Activated naive CD4-positive, alpha-beta T cell treated with anti-CD3 and anti-CD28 coated beads, Interleukin-2, amount 50 U/mL, for 16 hours (primary cell): ENCODE measurements at regions not wholly inside any gene's neighbourhood (a gene's known extent, or its start where the extent isn't known, plus 50 kb on each side); places are given as distances from the start of the nearest gene placed in this dataset.

Experiments
- DNase-seq: peaks from one replicate; pipeline ENCODE4 v3.0.0-alpha.2; 2020

DNA sequence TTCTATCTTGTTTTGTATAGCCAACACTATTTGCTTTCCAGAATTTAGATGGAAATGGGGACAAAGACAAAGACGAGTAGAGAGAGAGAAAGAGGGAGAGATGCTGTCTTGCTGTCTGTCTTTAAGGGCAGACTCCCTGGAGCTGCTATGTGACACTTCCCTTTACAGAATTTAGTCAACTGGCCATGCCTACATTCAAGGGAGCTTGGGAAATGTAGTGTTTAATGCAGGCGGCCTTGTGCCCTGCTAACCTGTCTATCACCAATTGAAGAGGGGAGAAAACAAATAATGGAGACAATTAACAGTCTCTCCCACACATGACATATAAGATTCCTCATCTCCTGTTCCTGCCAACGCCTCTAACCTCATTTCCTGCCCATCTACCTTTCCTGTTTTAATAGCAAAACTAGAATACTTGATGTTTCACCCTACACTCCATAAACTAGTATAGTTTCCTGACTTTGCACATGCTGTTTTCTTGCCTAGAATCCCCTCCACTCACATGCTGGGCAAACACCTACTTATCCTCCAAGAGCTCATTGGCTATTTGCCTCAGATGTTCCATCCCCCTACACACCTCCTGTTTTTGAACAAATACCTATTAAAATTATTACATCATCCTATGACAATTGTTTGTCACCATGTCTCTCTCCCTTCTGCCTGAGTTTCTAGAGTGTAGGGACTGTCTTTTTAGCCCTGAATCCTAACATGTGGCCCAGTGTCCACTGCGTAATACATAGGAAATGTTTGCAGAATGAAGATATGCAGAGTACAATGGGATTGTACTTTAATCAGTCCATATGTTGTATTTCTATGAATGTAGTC is 117.2 kb downstream of the SLC25A24 start:
- peak; percentile 29 for DNase-seq

DNA sequence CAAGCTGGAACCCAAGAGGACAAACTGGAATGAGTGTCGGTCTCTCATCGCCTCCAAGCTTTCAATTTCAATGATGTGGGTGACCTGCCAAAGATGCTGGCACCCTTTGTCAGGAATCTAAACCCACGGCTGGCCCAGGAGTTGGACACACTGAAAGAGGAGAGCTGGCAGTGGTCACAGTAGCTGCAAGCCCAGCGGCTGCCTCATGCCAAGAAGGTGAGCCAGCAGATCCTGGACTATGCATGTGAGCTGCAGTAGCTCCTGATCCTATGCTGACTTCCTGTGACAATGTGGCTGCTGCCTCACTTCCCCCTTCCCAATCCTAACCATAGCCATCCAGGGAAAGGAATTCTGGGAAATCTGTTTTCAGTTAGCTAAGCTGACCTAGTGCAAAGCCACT is 117.0 kb upstream of the VAV3 start:
- no peak for DNase-seq

DNA sequence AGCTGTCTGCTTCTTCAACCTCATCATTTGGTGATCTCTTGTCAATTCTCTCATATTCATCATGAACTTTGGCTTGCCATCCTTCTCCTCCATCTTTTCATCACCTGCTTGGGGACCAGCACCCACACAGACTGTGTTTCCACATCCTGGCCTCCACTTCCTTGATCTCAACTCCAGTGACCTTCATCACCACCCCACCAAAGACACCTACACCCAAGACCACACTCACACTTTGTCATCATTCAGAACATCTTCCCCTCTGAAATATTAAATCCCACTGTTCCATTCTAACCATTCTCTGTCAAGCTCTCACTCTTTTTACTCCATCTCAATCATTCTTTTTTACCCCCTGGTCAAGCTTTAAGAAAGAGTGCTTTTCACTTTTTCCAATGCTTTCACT is 115.5 kb upstream of the VAV3 start:
- no peak for DNase-seq

GRCh38 chr1:108079440-108080025 is 114.6 kb upstream of the VAV3 start:
- peak; percentile 40 for DNase-seq

DNA sequence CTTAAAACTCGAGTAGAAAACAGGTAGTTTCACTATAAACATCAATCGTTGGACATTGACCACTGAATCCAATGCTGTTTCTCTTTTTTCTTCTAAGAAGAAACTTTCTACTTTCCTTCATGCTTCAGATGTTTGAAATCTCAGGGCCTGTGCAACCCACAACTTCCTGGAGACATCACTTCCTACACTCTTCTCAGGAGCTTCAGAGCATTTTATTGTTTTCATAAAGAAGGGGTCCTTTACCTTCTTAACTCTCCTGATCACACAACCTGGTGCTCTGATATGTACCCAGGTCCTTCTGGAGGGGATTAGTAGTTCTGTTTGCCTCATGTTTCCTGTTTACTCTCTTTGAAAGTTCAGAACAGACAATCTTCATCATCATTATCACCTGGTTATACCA is 113.0 kb upstream of the VAV3 start:
- no peak for DNase-seq

- no peak for DNase-seq
These were observed 110.1 kb upstream of the VAV3 start for GRCh38 chr1:108075055-108075454.

- no peak for DNase-seq
These were observed 107.8 kb upstream of the VAV3 start for GRCh38 chr1:108072776-108073175.

- DNase-seq: no peak
These were observed 107.2 kb upstream of the VAV3 start for GRCh38 chr1:108072212-108072611.

DNA sequence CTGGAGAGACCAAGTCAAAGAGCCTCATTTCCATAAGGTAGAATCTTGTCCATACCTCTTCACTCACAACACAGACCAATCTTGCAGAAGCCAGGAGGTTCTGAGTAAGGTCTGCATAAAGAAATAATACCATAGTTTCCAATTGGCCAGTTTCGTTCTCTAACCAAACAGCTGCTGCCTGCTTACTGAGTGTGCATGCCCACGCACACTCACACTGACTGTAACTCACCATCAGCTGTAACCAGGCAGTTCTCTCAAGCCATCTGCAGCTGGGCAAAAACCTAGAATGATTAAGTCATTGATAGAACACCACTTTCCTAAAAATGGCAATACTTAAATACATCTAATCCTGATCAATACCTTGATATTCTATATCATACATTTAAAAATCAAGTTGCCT is 106.6 kb upstream of the VAV3 start:
- no peak for DNase-seq

DNA sequence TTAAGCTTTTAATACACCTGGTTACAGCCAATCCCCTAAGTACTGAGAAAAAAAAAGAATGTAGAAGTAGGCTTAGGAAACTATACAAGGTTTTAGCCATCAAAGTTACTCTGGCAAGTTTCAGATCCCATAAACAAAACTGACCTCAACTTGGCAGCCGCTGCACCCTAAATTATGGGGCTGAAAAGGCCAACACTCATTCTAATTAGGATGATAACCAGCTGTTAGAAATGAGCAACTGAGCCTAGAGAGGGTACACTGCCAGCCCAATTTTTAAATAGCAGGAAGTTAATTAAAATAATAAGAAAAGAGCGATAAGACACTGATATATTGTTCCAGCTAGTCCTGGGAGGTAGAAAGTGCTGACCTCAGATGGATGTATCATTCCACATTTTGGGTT is 105.7 kb upstream of the VAV3 start:
- no peak for DNase-seq

DNA sequence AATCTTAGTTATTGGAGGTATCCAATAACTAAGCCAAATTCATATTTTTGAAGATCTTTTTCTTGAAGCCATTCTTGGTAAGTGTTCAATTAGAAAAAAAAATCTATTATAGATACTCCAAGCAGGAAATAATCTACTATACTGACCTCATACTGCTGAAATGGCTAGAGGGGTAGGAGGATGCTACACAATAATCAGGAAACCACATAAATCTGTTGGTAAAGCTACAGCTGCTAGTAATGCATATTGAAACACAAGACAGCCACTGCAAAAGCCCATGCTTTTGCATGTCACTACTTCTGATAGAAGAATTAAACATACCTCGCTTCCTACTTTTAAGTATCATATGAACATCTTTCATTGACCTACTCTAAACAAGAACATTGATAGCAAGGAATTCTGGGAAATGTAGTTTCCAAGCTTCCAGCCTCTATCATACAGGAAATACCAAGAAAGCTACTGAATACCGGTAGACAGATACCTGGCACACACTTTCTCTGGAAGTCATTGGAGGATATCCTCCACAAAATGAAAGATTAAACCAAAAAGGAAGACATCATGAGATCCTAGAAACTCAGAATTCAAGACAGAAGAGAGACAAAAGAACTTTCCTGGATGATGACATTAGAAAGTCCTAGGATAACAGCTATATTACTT is 103.0 kb upstream of the VAV3 start:
- DNase-seq: no peak

GRCh38 chr1:108066808-108067207 is 101.8 kb upstream of the VAV3 start:
- DNase-seq: no peak

- DNase-seq: no peak
These were observed 99.3 kb upstream of the VAV3 start for GRCh38 chr1:108064255-108064654.

GRCh38 chr1:108063703-108064102 is 98.7 kb upstream of the VAV3 start:
- DNase-seq: no peak

DNA sequence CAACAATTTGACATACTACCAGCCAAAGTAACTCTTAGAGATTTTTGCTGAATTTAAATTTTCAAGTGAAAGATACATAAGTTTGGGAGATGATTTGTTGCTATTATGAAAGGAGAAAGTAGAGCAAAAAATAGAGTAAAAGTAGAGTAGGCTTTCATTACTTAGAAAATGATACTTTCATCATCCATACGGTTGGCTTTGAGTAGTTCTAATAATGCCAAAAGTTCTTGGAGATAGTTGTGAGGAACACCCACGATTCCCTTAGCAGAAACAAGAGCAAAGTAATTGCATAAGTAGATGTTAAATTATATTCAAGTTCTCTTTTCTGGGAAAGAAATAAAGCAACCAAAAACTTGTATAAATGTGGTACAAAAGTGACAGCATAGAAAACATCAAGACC is 95.0 kb upstream of the VAV3 start:
- DNase-seq: no peak

GRCh38 chr1:108057541-108057940 is 92.6 kb upstream of the VAV3 start:
- no peak for DNase-seq

DNA sequence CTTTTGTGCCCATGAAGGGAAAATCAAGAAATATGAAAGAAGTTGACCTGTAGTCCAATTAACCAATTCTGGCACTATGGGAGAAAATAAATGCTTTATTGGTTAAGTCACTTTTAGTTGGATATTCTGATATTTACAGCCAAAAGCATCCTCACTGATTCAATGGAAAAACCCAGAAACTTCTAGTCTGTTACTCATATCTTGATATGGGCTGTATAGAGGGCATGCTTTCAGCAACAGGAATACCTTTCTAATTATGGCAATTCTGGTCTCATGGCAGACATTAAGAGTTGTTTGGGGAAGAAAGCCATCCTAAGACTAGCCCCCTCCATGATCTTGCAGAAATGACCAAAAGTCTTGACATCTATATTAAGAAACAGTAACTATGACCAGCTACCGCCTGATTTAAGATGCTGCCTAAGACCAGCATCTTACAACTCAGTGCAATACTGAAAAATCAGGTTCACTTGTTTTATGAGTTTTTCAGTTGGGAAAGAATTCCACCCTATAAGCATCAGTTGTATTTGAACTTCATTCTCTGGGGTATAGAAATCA is 91.5 kb upstream of the VAV3 start:
- DNase-seq: no peak

- no peak for DNase-seq
These were observed 90.4 kb upstream of the VAV3 start for GRCh38 chr1:108055387-108055786.

GRCh38 chr1:108054396-108054795 is 89.4 kb upstream of the VAV3 start:
- no peak for DNase-seq

DNA sequence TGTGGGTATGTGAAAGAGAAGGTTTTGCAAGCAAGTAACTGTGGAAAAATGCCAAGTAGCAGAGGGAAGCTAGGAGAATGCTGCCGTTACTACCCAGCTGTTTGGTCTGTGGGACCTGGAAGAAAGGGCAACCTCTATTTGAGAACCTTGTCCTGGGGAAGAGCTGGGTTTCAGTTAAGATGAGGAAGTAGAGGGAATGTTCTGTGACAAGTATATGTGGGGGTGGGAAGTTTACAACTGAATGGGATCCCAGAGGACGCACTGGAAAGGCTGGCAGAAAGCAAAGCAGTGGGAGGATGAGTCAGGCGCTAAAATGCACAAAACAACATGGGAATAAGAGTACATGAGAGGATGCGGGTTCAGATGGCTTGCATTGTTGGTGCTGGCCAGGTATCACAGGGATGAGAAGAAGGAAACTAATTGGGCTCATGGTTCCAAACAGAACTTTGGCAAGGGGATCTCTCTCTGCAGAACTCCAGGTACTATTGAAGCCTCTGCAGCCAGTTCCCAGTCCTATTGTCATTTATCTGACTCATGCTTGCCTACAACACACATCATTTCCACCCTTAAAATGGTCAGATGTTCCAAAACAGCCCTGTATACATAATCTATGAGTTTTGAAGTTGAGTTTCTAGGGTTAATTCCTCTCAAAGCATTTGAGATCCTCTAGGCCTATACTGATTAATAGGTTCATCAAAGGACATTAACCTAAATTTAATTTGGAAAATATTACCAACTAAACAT is 88.5 kb upstream of the VAV3 start:
- no peak for DNase-seq

GRCh38 chr1:108051631-108052377 is 86.8 kb upstream of the VAV3 start:
- DNase-seq: no peak

DNA sequence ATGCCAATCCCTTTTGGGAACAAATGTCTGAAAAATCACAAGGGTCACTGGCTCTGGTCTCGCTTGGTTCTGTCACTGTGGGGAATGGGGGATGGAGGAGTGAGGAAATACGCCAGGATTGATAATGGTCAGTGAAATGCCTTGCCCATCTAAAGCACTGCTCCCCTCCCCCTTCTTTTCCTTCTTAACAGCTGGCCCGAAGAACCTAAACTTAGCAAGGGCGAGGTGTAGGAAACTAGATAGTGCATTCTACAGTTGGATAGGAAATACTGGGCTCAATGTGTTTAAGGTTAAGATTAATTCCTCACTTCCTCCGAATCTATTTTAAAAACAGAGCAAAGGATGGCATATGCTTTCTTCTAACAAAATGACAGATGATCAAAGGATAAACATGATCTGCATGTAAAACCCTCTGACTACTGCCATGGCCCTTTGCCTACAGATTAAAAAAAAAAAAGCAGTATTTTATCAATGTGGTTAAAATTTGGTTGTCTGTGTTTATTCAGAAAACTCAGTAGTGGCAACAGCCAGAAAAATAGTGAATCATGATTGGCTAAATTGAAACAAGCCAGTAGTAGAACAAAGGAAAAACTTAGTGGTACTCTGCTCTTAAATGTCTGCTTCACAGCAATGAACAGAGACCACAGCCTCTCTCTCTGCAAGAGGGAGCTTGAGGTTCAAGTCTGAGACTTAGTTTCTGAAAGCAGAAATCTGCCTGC is 86.1 kb upstream of the VAV3 start:
- no peak for DNase-seq
